C4-2B (cell line): ENCODE measurements at regions not wholly inside any gene's neighbourhood (a gene's known extent, or its start where the extent isn't known, plus 50 kb on each side); places are given as distances from the start of the nearest gene placed in this dataset.

ENCODE experiments used
- H3K27ac ChIP-seq: fragments of 450-650 bp; 2 replicates; pipeline ENCODE4 v1.5.1; 2017
- ZFX ChIP-seq: fragments of 450-650 bp; IDR thresholded peaks from 2 replicates; pipeline ENCODE4 v1.6.1; 2017
- TF ChIP-seq, protein P1 (sequence below): fragments of 450-650 bp; conservative IDR thresholded peaks from 2 replicates; pipeline ENCODE4 v1.5.1; 2017; ENCODE audit warnings: mild to moderate bottlenecking

DNA sequence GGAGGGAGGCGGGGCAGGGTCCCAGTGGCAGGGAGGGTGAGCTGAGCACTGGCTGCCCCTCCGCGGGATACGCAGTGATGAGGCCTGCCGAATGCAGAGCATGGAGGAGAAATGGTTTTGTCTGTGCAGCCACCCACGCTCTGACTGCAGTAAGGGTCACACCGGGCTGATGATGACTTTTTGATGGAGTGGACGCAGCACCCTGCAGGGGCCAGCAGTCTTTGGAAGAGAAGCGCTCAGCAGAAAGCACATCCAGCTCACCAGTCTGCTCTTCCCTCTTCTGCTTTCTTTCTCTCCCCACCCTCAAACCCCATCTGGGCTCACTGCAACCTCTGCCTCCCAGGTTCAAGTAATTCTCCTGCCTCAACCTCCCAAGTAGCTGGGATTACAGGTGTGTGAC is 61.9 kb upstream of the ATP1A1 start:
- TF ChIP-seq, protein P1, sequence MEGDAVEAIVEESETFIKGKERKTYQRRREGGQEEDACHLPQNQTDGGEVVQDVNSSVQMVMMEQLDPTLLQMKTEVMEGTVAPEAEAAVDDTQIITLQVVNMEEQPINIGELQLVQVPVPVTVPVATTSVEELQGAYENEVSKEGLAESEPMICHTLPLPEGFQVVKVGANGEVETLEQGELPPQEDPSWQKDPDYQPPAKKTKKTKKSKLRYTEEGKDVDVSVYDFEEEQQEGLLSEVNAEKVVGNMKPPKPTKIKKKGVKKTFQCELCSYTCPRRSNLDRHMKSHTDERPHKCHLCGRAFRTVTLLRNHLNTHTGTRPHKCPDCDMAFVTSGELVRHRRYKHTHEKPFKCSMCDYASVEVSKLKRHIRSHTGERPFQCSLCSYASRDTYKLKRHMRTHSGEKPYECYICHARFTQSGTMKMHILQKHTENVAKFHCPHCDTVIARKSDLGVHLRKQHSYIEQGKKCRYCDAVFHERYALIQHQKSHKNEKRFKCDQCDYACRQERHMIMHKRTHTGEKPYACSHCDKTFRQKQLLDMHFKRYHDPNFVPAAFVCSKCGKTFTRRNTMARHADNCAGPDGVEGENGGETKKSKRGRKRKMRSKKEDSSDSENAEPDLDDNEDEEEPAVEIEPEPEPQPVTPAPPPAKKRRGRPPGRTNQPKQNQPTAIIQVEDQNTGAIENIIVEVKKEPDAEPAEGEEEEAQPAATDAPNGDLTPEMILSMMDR, result no peak
- no peak for TF ChIP-seq ZFX
- peak overlapping the region; percentile 62 for H3K27ac ChIP-seq

DNA sequence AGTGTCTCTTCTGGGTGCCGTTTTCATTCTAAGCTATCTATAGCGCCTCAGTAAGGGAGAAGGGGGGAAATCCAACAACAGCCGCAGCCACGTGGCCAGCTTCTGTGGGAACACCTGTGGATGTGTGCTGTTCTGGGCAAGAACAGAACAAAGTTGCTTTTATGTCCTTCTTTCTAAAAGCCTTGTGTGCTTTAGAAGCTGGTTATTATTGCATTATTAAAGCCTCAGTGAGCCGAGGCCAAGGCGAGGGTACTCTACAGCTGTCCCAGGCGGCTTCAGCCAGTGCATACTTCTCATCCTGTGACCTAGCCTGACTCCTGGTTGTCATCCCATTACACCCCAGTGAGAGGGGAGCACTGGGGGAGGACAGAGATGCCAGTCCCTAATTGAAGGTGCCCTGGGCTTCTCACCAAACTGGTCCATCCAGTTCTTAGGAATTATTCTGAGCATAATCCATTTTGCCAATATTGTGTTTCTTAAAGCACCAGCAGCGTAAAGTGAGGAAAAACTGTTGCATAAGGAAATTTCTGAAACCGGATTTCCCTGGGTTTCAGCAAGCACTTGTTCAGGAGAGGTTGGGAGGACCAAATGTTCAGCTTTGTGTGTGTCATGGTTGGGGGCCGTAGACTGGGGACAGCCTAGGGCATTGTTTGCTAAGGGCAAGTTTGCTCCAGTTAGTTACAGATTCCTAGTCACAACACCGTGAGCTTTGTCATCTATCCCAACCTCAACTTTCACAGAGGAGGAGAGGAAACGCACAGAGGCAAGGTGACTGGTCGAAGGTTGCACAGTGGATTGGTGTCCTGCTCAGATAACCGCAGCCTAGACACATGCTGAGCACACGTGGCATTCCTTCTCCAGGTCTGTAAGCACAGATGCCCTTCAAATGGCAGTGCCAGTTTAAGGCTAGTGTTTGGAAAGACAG is 61.0 kb upstream of the ATP1A1 start:
- peak overlapping the region; percentile 62 for H3K27ac ChIP-seq
- no peak for TF ChIP-seq ZFX
- TF ChIP-seq, protein P1, result no peak

DNA sequence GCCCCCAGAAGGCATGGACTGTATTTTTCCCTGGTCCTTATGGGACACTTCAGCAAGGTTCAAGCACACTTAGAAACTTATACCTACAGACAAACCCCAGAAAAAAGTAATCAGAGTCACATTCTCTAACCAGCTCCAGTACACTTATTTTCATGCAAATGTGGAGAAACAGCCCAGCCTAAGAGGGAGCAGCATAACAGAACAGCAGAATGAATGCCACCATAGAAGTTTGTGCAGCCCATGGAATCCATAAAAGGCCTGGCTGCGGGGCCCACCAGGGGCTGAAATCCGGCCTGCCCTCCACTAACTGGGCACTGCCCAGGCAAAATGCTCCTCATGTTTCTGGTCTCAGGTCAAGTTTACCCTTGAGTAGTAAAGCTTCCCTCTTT is 60.4 kb upstream of the ATP1A1 start:
- peak overlapping the region; percentile 62 for H3K27ac ChIP-seq
- TF ChIP-seq, protein P1, result no peak
- no peak for TF ChIP-seq ZFX

DNA sequence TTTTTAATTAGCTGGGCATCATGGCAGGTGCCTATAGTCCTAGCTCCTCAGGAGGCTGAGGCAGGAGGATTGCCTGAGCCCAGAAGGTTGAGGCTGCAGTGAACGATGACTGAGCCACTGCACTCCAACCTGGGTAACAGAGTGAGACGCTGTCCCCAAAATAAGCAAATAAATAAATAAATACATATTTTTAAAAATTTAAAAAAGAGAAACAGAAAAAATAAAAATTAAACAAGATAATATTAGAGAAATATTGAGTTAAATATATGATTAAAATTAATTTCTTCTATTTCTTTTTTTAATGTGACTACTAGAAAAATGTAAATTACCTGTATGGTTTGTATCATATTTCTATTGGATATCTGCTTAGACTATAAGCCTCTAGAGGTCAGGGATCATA is 59.3 kb upstream of the ATP1A1 start:
- TF ChIP-seq ZFX, result no peak
- TF ChIP-seq, protein P1, result no peak

DNA sequence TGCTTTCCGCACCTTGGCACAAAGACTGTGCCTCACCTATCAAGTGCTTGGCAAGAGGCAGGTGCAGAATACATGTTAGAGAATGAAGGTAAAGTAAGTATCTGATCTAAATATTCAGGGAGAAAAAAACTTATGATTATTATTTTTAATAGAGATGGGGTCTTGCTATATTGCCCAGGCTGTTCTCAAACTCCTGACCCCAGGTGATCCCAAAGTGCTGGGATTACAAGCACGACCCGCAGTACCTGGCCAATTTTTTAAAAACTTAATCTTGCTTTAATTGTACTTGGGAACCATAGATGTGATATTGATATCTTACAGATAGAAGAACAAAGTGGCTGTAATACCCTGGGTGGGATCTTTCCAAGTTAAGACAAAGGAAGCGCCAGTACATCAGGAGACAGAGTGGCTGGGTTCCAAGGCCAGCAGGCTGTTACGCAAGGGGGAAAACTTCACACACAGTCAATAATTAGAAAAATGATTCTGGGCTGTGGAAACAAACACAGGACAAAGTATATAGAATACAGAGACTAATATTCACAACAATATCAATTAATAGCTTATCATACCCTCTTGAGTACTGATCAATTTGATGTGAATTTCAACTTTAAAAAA is 58.6 kb upstream of the ATP1A1 start:
- H3K27ac ChIP-seq, result no peak overlapping the region
- TF ChIP-seq ZFX, result no peak
- TF ChIP-seq, protein P1, result no peak

More for the DNA sequence above, 59.3 kb upstream of the ATP1A1 start:
- H3K27ac ChIP-seq, result no peak overlapping the region

DNA sequence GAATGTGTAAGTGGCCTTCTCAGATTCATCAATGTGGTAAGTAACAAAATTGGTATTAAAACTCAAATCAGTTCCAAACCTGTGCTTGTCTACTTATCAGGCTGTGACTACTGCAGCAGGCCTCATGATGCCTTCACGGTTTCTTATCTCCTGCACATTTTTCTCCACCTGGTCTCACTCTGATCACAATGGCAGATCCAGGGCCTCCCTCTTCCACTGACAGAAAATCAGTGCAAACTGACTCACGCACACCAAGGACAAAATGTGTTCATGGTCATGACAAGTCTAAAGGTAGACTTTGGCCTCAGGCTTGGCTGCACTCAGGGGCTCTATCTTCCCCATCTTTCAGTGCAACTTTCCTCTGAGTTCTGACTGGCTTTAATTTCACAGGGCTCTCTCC is 56.7 kb upstream of the ATP1A1 start:
- TF ChIP-seq ZFX, result no peak
- H3K27ac ChIP-seq, result no peak overlapping the region

DNA sequence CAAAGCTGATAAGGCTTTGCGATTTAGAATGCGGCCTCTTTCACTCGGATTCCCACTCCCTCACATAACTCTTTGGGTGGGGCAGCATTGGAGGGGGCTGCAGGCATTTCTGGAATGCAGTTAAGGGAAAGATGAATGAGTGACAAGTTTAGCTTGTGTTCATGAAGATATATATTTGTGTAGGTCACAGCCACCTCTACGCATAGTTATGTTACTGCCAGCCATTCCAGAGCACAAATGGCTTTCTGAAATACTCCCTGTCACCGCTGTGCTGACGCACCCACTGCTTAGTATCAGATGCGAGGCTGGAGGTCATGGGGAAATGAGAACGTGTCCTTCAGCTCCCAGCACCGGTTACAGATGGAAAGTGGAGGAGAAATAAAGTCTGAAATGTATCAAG is 54.1 kb upstream of the ATP1A1 start:
- no peak overlapping the region for H3K27ac ChIP-seq
- no peak for TF ChIP-seq ZFX

DNA sequence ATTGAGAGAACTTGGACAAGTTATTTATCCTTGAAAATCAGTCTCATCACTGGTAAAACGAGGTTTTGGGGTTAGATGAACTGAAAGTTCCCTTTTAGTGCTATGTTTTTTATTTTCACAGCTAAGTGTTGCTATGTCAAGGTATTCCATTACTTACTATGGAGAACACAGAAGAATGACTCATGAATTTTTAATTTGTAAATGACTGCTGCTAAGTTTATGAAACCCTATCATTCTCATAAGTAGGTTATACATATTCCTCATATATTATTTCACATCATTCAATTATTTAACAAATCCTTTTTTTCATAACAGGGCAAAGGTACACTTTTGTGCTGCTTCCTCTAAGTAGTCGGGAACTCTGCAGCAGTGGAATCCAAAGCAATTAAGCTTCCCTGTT is 52.2 kb upstream of the ATP1A1 start:
- H3K27ac ChIP-seq, result no peak overlapping the region
- TF ChIP-seq ZFX, result no peak
- TF ChIP-seq, protein P1, result no peak
